DND-41 (cell line): ENCODE measurements at regions not wholly inside any gene's neighbourhood (a gene's known extent, or its start where the extent isn't known, plus 50 kb on each side); places are given as distances from the start of the nearest gene placed in this dataset.

ENCODE experiments used
- EZH2 ChIP-seq: IDR thresholded peaks from 3 replicates; pipeline ENCODE4 v1.6.1; 2012; ENCODE audit warnings: borderline replicate concordance, low read depth, mild to moderate bottlenecking, moderate library complexity, low read length, inconsistent platforms; ENCODE audit not compliant: severe bottlenecking
- TF ChIP-seq, protein P1 (sequence below): IDR thresholded peaks from 2 replicates; pipeline ENCODE4 v1.5.1; 2012; ENCODE audit warnings: borderline replicate concordance, low read length, moderate library complexity, mild to moderate bottlenecking; ENCODE audit not compliant: poor library complexity, severe bottlenecking; ENCODE audit errors: extremely low read depth

DNA sequence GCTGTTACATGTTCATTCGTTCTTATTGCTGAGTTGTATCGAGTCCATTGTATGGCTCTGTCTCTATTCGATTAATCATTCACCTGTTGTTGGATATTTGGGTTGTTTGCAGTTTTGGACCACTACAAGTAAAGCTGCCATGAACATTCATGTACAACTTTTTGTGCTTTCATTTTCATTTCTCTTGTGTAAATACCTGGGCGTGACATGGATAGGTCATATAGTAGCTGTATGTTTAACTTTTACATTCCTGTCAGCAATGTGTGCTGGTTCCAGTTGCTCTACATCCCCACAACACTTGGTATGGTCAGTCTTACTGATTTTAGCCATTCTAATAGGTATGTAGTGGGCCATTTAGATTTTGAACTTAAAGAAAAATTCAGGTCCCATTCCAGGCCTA is 194.2 kb upstream of the PLET1 start:
- TF ChIP-seq EZH2: no peak
- TF ChIP-seq, protein P1, sequence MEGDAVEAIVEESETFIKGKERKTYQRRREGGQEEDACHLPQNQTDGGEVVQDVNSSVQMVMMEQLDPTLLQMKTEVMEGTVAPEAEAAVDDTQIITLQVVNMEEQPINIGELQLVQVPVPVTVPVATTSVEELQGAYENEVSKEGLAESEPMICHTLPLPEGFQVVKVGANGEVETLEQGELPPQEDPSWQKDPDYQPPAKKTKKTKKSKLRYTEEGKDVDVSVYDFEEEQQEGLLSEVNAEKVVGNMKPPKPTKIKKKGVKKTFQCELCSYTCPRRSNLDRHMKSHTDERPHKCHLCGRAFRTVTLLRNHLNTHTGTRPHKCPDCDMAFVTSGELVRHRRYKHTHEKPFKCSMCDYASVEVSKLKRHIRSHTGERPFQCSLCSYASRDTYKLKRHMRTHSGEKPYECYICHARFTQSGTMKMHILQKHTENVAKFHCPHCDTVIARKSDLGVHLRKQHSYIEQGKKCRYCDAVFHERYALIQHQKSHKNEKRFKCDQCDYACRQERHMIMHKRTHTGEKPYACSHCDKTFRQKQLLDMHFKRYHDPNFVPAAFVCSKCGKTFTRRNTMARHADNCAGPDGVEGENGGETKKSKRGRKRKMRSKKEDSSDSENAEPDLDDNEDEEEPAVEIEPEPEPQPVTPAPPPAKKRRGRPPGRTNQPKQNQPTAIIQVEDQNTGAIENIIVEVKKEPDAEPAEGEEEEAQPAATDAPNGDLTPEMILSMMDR: no peak
